Fibroblast of villous mesenchyme (primary cell): ENCODE measurements at regions not wholly inside any gene's neighbourhood (a gene's known extent, or its start where the extent isn't known, plus 50 kb on each side); places are given as distances from the start of the nearest gene placed in this dataset.
A peak's percentile ranks its signal among the peaks of the same experiment; 100 is the strongest.

Source experiments
- DNase-seq: peaks from one replicate; pipeline ENCODE4 v3.0.0-alpha.2; 2010; ENCODE audit warnings: low read depth
- H3K4me3 ChIP-seq: 2 replicates; pipeline ENCODE4 v1.5.1; 2011; ENCODE audit warnings: low read depth, mild to moderate bottlenecking, low read length
- TF ChIP-seq, protein P1 (sequence below): IDR thresholded peaks from 2 replicates; pipeline ENCODE4 v1.5.1; 2012; ENCODE audit warnings: low read depth, mild to moderate bottlenecking, low read length; ENCODE audit not compliant: insufficient read depth

DNA sequence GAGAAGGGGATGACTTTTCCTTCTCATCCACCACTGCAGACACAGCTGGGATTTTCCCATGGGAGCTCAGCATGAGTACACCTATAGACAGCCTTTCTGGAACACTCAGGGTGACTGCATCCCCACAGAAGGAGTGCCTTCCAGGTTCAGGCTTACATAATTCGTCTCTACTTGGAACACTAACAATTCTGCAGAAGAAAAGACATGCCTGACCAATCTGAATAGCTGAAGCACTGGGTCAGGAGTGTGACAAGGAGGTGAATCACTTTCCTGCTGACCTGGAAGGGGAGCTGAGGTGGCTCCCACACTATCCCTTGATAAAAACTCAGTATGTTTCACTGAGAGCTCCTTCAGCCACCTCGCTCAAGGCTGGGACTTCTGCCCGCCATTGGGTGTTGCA is 425.3 kb downstream of the TLR4 start:
- no peak for DNase-seq
- no peak overlapping the region for H3K4me3 ChIP-seq
- TF ChIP-seq, protein P1, sequence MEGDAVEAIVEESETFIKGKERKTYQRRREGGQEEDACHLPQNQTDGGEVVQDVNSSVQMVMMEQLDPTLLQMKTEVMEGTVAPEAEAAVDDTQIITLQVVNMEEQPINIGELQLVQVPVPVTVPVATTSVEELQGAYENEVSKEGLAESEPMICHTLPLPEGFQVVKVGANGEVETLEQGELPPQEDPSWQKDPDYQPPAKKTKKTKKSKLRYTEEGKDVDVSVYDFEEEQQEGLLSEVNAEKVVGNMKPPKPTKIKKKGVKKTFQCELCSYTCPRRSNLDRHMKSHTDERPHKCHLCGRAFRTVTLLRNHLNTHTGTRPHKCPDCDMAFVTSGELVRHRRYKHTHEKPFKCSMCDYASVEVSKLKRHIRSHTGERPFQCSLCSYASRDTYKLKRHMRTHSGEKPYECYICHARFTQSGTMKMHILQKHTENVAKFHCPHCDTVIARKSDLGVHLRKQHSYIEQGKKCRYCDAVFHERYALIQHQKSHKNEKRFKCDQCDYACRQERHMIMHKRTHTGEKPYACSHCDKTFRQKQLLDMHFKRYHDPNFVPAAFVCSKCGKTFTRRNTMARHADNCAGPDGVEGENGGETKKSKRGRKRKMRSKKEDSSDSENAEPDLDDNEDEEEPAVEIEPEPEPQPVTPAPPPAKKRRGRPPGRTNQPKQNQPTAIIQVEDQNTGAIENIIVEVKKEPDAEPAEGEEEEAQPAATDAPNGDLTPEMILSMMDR = no peak

DNA sequence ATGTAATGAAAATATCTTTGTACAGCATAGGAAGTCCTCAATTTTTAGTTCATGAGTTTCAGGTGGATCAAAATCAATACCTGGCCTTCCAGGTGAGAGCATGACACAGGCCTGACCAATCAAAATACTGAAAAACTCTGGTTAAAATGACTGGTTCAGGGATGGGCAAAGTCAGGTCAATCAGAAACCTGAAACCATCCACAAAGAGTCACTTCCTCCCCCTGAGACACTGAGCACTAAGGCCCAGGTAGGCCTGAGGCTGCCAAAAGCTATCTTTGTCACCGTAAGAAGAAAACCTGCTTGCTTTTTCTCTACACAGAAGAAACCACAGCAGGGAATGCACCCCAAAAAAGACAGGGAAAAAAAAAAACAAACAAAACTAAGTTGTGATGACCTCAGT is 444.8 kb downstream of the TLR4 start:
- TF ChIP-seq, protein P1 = no peak
- no peak for DNase-seq
- no peak overlapping the region for H3K4me3 ChIP-seq

- TF ChIP-seq, protein P1 = no peak
- no peak overlapping the region for H3K4me3 ChIP-seq
- DNase-seq = no peak
These were observed 452.6 kb downstream of the TLR4 start for GRCh38 chr9:118156846-118157245.

GRCh38 chr9:118162716-118163115 is 458.5 kb downstream of the TLR4 start:
- no peak overlapping the region for H3K4me3 ChIP-seq
- TF ChIP-seq, protein P1 = no peak

DNA sequence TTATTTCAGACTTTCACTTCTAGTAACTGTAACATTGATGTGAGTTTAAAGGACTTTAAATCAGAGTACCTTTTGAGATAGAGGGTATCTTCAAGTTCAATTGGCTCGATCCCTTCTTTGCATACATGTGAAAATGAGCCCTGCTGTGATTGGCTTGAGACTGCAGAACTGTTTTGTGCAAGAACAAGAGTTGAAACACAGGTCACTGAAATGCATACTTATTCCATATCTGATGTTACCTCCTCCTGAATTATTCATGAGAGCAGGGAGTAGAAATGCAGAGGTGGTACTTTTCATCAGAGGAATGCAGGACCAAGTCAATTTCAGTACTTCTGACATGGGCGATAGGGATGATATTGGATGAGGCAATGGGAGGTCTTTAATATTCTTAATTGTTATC is 459.5 kb downstream of the TLR4 start:
- TF ChIP-seq, protein P1 = no peak
- no peak overlapping the region for H3K4me3 ChIP-seq
- DNase-seq = no peak

More at GRCh38 chr9:118162716-118163115, 458.5 kb downstream of the TLR4 start:
- DNase-seq = no peak

DNA sequence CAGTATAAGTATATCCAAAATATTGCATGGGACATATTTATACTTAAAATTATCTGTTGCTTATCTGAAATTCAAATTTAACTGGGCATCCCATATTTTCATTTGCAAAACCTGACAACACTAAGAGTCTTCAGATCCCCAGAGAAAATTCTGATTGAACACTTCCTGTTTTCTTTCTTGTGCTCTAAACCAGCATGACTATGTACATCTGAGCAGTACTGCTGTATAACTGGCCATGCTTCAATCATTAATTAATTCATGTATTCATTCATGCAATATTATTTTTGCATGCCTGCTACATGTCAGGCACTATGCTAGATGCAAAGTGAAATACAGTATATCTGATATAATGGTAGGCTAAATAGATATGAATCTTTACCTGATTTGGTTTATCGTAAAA is 461.2 kb downstream of the TLR4 start:
- no peak overlapping the region for H3K4me3 ChIP-seq
- TF ChIP-seq, protein P1 = no peak
- DNase-seq = no peak

DNA sequence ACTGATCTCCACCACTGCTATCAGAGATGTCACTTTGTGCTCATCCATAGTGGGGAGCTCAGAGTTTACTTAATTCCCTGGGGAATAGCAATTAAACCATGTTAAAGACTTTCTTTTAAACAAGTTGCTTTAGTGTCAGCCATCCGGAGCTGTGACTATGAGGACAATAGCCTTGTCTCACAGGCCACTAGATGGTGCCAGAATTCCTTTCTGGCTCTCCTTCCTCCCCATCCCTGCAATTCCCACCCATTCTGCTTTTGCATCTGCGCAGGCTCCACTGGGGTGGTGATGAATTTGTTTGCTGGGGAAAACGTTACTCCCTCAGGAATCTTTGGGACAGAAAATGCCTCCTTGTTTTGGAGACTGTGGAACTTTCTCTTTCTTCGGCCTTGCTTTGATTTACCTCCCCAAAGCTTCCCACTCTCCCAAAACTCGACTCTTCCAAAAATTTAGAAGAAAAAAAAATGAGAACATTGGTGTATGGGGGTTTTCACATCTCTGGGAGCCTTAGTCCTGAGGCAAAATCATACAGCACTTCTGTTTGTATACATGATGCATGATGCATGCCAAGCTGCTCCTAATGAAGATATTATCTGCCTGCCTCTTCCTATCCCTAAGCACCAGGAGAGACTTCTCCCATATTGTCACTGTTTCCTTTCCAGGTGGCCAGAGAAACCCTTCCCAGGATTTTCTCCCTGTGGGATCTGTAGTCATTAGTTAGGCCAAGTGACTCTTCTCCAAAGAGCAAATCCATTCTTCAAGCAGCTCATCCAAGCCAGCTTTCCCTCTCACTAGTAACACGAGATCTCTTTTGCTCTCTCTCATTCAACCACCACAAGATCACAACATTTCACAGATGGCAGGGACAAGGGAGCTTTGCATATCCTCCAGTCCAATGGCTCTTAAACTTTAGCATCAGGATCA is 466.1 kb downstream of the TLR4 start:
- peak; percentile 11 for DNase-seq
- TF ChIP-seq, protein P1 = peak; percentile 48
- H3K4me3 ChIP-seq = no peak overlapping the region
